ENCODE measurements at regions not wholly inside any gene's neighbourhood (a gene's known extent, or its start where the extent isn't known, plus 50 kb on each side); places are given as distances from the start of the nearest gene placed in this dataset.

GRCh38 chr2:29974086-29974485, 52.7 kb upstream of the ALK start:
- DNase-seq = no peak

GRCh38 chr2:29977284-29977683, 55.9 kb upstream of the ALK start:
- no peak for DNase-seq

- DNase-seq = no peak
Measured at GRCh38 chr2:29981402-29981801, 60.0 kb upstream of the ALK start.

GRCh38 chr2:29983308-29983707, 61.9 kb upstream of the ALK start:
- DNase-seq = no peak

- no peak for DNase-seq
Measured at GRCh38 chr2:29987146-29987545, 65.8 kb upstream of the ALK start.

GRCh38 chr2:29990129-29990528, 68.7 kb upstream of the ALK start:
- no peak for DNase-seq

GRCh38 chr2:29991086-29991485, 69.7 kb upstream of the ALK start:
- DNase-seq = no peak

DNA sequence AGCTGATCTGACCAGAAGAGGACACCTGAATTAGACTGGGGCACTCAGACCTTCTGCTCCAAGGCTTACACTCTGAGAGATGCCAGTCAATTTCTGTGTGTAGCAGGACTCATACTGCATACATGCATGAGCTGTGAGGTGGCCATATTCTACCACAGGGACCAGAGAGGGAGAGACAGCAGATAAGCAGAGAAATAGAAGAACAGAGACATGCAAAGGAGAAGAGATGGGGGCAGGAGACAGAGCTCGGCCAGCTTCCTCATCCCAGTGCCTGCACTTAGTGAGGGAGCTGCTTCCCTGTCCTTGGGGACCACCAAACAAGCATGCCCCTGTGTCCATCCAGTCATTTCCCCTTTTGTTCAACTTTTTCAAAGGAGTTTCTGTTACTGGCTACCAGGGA, 73.9 kb upstream of the ALK start:
- no peak for DNase-seq

- DNase-seq = no peak
Measured at GRCh38 chr2:30003128-30003527, 81.7 kb upstream of the ALK start.

DNA sequence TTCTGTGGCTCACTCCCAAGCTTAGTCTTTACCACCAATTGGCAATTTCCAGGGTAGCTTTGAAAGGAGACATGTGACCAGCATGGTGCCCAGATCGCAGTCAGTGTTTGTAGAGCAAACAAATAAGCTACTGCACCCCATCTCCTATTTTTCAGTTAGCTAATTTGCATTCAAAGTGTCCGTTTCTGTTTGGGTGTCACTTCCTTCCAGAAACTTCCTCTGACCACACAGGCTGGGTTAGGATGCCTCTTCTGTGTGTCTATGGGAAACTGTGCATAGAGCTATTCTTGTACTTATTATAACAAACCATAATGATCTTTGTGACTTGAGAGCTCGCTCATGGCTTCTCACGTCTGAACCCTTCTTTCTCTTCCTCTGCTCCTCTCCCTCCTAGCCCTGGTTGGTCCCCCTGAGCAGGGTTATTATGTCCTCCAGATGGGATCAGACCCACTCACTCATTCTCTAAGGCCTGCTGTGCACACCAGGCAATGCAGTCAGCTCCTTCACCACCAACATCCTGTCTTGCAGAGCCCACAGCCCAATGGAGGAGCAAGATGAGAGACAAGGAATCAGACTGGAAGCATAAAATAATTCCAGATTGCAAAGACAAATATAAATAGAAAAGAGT, 101.2 kb upstream of the ALK start:
- no peak for DNase-seq

DNA sequence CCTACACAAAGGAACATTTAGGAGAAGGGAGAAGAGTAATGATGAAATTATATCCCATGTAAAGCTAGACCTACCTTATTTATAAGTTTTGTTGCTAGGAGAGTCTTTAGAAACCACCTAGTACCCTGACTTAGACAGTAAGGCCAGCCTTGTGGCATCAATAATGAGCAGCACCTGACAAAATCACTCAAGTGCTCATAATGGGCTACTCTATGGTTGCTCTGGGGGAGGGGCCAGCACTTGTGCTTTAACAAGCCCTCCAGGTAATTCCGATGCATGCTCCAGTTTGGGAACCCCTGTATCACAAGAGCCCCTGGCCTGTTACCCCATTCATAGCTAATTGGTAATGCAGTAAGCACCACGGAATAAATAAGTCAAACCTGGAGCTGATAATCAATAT, 102.9 kb upstream of the ALK start:
- DNase-seq = no peak

DNA sequence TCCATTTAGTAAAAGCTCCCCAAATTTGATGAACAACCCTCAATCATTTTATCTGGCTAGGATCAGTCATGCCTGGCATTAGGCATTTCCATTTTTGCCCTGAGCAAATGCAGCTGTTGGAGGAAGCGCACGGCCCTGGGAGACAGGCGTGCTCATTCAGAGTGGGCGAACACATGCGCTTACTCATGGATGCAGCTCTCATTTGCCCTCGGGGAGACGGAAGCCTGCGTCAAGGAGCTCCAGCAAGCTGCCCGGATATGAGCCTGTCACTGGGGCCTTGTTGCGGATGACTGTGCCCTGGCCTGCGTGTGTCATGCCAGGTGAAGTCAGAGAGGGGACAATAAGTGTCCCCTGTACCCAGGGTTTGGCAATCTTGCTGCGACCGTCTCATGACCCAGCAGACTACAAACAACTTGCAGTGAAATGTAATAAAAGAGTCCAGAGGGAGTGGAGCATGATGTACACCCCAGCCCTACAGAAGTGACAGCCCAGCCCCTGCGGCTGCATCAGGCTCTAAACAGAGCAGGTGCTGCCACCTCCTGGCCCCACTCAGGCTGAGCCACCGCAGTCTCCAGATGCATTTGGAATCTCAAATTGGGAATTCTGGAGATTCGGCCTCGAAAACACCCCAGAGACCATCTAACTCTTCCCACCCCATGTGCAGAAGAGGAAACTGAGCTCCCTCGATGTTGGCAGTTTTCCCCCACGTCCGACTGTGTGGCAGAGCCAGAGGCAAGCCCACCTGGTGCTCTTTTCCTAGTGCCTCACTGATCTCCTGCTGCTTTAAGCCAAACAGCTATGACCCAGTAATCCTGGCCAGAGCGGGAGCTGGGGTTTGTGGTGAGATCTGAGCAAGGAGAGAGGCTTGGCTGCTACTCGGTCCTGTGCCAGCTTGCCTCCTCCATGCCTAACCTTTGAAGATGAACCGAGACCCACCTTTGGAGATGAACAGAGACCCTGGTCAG, 105.0 kb upstream of the ALK start:
- DNase-seq = no peak

DNA sequence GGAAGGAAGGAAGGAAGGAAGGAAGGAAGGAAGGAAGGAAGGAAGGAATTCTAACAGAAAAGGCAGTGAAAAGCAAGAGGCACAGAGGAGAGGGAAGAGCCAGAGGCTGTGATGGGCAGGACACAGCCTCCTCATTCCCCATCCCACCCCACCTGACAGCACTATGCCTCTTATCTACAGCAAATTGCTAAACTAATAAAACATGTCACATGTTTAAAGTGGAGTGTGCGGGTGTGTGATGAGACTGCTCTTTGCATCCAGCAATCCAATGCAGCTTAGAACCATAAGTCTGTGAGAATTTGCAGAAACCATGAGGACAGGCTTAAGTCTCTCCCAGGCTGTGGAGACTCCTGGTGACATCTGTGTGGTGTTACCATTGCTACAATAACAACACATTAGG, 108.4 kb upstream of the ALK start:
- DNase-seq = no peak

- no peak for DNase-seq
Measured at GRCh38 chr2:30030361-30030760, 109.0 kb upstream of the ALK start.

DNA sequence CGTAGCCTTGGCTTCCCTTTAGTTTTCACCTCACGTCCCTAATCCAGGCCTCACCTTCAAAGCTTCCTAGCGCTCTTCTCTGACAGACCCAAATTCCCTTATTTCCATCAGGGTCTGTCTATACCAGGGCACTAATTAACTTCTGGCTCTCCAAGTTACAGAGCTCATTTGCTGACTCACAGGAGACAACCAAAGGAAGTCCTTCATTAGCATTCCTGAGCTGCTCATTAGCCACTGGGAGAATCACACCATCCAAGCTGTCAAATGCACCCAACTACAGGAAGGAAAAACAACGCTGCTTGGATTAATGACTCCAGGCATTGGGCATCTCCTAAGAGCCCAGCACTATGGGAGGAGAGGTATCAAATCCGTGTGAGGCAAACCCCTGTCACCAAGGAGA, 109.8 kb upstream of the ALK start:
- no peak for DNase-seq

- no peak for DNase-seq
Measured at GRCh38 chr2:30034052-30034775, 112.6 kb upstream of the YPEL5 start.

GRCh38 chr2:30037016-30037415, 109.8 kb upstream of the YPEL5 start:
- DNase-seq = no peak

DNA sequence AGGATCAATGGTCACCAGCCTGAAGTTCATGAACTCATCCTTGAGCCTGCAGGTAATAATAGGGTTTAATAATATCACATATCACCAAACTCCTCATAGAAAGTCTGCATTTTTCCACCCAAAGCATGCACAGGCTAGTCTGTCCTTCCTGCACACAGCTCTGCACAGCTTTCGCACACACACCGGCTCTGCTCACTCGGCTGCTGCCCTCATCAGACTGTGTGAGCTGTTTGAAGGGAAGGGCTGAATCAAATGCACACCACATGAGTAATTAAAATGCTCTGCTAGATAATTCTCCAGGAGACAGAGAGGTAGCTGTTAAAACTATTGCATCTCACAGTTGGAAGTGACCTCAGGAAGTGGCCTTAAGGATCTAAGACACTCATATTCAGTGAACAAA, 108.4 kb upstream of the YPEL5 start:
- DNase-seq = no peak

GRCh38 chr2:30039101-30039500, 107.7 kb upstream of the YPEL5 start:
- no peak for DNase-seq

- no peak for DNase-seq
Measured at GRCh38 chr2:30040147-30040546, 106.7 kb upstream of the YPEL5 start.

DNA sequence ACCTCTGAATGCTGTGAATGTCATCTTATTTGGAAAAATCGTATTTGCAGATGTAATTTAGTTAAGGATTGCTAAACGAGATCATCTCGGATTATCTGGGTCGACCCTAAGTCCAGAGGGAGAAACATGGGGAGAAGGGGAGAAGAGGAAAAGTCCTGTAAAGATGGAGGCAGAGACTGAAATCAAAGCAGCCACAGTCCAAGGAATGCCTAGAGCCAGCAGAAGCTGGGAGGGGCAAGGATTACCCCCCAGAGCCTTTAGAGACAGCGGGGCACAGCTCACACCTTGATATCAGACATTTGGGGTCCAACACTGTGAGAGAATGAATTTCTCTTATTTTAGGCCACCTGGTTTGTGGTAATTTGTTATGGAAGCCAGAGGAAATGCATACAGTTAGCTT, 104.9 kb upstream of the YPEL5 start:
- DNase-seq = no peak

GRCh38 chr2:30046396-30046795, 100.4 kb upstream of the YPEL5 start:
- DNase-seq = no peak

GRCh38 chr2:30046979-30047378, 99.8 kb upstream of the YPEL5 start:
- DNase-seq = no peak

DNA sequence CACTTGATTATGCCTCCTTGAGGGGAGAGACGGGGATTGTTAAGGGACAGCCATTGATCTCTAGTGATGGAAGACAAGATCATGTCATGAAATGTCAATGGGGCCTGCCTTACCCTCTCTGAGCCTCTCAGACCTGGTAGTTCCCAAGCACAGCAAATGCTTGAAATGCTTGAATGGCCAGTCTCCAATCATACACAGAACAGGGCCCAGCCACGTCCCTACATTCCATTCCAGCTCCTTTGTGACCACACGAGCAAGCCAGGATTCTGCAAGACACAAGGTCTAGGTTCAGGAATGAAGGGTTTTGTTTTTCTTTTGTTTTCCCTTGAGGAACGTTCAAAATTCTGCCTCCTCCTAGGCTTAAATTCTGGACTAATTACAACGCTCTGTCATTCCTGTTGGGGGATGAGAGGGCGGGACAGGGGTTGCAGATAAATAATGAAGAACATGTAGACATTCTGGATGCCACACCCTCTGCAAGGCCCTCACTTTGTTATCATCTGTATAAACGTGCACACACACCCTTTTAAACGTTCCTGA, 98.1 kb upstream of the YPEL5 start:
- no peak for DNase-seq
